Stimulated activated CD4-positive, alpha-beta T cell treated with anti-CD3 and anti-CD28 coated beads, Interleukin-2, amount 100 ng/mL, for 24 hours (primary cell): ENCODE measurements at regions not wholly inside any gene's neighbourhood (a gene's known extent, or its start where the extent isn't known, plus 50 kb on each side); places are given as distances from the start of the nearest gene placed in this dataset.

Experiments
- DNase-seq, 2 donors: peaks; one replicate each; pipeline ENCODE4 v3.0.0-alpha.2; 2020

DNA sequence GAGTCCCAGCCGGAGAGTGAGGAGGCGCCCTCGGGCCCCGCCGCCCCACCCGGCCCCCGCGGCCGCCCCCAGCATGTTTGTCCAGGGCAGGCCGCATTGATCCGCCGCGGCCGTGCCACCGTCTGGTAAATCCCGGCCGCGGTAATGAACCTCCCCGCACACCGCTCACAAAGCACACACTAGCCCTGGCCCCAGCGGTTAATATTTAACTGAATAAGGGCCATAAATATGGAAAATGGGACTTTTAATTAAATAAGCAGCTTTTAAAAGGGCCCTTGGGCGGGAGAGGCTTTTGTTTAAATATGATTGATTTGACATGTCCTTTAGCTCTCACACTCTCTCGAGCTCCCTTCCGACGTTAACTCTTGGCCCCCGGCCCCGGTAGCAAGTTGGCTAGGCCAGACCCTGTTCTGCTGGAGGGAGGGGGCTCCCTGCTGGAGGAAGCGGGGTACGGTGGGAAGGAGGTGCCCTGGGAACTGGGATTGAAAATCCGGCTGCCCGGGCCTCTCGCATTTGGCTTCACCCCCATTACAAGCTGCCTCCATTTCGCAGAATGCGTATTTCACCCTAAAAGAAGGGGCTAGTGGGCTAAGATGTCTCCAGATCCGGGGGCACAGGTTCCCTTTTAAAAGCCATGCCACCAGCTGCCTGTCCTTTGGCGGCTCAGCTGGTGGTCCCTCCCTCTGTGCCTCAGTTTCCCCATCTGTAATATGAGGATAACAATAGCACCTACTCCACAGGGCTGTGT, 199.8 kb downstream of the RBM19 start:
- DNase-seq = no peak

DNA sequence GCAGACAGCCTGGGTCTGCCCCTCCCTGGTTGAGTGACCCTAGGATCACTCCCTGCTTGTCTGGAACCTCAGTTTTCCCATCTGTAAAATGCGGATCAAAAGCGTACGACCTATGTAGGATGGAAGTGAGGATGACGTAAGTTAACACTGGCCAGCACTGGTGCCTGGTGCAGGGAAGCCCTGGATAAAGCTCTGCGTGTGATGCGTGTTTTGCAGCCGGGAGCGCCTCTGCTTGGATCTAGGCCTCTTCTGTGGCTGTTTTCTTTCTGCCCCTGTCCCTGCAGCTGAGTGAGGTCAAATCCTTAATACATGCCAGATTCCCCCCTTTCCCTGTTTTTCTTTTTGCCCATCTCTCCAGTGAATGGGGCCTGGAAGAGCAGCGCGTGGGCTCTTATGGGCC, 201.5 kb downstream of the RBM19 start:
- no peak for DNase-seq

DNA sequence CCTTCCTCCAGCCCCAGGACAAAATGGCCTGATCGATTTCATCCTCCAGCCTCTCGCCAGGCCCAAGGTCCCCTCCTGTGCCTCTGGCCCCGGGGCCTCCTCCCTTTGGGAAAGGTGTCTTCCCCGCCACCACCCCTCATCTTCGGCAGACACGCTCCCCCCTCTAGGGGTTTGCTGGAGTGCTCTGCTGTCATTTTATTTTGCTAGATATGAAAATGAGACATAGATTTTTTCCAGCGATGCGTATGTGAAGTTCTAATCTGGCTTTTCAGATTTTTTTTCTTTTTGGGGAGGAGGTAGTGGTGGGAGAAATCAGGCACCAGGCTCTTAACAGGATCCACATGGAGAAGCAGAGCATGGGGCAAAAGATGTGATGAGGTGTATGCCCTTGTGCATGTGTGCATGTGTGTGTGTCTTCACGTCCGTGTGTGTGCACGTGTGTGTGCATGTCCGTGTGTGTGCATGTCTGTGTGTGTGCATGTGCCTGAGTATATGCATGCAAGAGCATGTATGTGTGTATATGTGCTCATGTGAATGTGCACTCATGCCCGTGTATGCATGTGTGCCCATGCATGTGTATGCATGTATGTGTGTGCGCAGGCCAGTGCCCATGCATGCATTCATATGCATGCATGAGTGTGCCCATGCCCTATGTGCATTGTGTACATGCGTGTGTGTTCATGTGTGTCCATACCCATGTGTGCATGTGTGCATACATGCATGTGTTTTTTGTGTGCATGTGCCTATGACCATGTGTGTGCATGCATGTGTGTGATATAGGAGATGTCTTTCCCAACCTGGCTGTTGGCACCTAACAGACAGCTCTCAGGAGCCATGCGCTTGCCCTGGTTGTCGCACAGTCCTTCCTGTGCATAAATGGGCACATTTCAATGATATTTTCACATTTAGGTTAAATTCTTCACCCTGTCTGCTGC, 203.0 kb downstream of the RBM19 start:
- DNase-seq = no peak

DNA sequence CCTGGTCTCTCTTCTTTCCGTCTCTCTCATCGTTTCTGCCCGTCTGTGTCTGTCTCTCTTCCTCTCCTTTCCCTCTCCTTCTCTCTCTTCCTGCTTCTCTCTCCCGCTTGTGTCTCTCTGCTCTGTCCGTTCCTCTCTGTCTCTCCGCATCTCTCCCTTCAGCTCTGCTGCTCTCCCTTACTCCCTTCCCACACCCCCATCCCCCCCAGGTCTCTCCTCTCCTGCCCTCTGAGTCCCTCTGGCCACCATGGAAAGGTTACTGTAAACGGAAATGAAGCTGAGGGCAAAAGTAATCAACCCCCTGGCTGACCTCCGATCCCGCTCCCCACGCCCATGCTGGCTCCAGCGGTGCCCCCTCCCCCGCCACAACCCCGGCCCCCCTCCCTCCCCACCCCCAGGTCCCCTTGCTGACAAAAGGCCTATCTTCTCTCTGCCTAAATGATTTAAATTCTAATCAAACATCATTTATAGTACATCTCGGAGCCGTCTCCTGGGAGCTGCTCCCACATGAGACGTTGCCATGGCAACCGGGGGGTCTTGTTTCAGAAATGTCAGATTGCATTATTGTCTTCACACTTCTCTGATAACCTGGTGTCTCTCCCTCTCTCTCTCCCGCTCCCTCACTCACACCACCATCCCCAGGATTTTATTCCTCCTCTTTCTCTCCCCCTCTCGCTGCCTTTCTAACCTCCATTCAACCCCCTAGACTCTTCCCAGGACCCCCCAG, 203.8 kb downstream of the RBM19 start:
- DNase-seq = no peak

- no peak for DNase-seq
Observed at GRCh38 chr12:113759135-113759534, 207.0 kb downstream of the RBM19 start.

- no peak for DNase-seq
Observed at GRCh38 chr12:113758165-113758924, 207.8 kb downstream of the RBM19 start.

DNA sequence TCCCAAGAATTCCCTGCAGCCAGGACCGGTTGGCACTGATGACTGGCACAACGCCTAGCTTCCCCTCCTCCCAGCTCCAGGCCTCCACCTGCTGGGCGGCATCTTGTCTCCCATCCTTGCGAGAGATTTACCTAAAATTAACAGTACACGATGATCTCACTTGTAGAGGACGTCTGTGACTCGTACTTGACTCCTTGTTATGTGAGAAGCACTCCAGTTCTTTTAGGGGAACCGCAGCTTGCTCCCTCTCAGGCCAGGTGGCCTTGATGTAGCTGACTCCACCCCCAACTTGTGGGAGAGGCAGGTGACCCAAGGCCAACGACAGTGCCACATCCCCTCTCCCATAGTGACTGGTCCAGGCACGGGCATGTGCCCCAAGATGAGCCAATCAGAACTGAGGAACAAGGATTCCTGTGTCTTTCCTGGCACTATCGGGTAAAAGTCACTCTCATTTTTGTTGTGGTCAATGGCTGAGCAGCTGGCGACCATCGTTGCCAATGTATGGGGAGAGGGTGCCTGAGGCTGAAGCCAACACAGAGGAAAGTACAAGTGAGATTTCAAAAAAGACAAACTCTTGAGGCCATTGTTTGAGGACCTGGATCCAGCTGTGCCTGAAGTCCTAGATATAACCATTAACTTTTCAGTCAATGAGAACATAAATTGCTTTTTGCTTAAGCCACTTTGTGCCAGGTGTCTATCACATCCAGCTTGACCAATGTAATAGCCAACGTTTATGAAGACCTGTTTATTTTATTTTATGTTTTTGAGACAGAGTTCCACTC, 208.7 kb downstream of the RBM19 start:
- DNase-seq = no peak

GRCh38 chr12:113756609-113757008, 209.5 kb downstream of the RBM19 start:
- DNase-seq = no peak

GRCh38 chr12:113755098-113755497, 211.0 kb downstream of the RBM19 start:
- DNase-seq = no peak

DNA sequence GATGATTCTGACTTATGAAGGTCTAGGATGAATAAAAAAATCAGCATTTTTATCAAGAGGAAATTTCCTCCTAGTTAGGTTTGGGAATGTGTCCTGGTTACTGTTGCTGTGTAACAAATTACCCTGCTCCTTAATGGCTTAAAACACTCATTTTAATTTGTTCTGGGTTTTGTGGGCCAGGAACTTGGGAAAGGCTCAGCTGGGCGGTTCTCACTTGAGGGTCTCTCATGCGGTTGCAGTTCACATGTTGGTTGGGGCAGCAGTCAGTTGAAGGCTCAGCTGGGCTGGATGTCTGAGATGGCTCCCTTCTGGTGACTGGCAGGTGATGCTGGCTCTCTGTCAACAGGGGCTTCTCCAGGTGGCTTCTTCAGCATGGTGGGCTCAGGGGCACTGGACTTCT, 214.6 kb downstream of the RBM19 start:
- DNase-seq = no peak

DNA sequence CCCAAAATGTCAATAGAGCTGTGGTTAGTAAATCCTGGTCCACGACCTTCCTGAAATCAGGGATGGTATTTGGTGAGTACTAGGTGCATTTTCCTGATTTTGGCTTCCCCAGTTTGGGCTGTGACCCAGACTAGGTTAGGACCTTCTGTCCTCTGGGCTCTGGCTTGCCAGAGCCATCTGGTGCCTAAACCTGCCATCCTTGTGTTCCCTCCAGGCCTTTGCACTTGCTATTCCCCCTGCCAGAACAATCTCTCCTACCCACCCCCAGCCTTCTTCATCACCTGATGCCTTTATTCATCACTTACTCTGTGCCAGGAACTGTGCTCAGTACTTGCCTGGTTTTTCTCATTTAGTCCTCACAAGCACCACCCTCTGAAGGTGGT, 216.7 kb downstream of the RBM19 start:
- no peak for DNase-seq

- no peak for DNase-seq
Observed at GRCh38 chr12:113748707-113749432, 217.3 kb downstream of the RBM19 start.

GRCh38 chr12:113747017-113747416, 219.1 kb downstream of the RBM19 start:
- DNase-seq = no peak

- DNase-seq = no peak
Observed at GRCh38 chr12:113744802-113745395, 221.2 kb downstream of the RBM19 start.

GRCh38 chr12:113742801-113743200, 223.3 kb downstream of the RBM19 start:
- DNase-seq = no peak

DNA sequence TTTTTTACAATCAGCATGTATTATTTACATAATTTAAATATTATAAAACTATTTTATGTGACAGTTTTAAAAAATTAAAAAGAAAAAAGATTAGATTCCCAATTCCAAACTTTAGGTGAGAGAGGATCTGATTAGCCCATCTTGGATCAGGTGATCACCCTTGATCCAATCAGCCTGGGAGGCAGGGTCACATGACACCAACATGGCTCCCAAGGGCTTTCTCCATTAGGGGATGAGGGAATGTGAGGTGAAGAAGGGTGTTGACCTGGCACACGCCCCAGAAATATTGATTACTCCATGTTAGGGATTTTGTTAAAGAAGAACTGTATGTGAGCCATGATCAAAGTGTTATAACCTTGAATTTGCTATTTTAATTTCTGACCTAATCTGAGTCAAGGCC, 225.4 kb downstream of the RBM19 start:
- no peak for DNase-seq

GRCh38 chr12:113735131-113735530, 231.0 kb downstream of the RBM19 start:
- DNase-seq = no peak

DNA sequence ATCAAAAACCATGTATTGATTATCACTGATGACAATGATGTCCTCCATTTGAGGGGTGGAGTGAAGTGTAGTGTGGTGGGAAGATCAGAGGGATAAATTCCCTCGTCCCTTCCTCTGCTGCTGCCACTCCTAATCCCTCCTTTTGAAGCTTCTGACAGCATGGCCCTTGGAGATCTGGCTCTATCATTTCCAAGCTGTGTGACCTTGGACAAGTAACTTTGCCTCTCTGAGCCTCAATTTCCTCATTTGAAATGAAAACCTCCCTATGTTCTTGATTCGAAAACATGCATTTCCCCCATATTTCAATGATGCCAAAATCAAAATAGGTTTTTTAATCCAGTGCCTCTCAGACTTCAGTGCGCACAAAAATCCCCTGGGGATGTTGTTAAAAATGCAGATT, 231.6 kb downstream of the RBM19 start:
- no peak for DNase-seq

GRCh38 chr12:113732916-113733315, 233.2 kb downstream of the RBM19 start:
- DNase-seq = no peak

- DNase-seq = no peak
Observed at GRCh38 chr12:113727651-113728061, 238.5 kb downstream of the RBM19 start.
